GM18873 (cell line): ENCODE measurements at regions not wholly inside any gene's neighbourhood (a gene's known extent, or its start where the extent isn't known, plus 50 kb on each side); places are given as distances from the start of the nearest gene placed in this dataset.
"Not testable (repeated sequence)": the region's sequence is repeated elsewhere in the genome, so short reads cannot be mapped to it uniquely, and the experiment has no call there.

Experiments
- ATAC-seq: cut with Tn5 transposase; IDR thresholded peaks from one replicate; pipeline ENCODE4 v1.9.1; 2021; ENCODE audit warnings: mild to moderate bottlenecking, moderate library complexity, moderate number of reproducible peaks; ENCODE audit not compliant: unreplicated experiment, low FRiP score

GRCh38 chr3:177447938-177448337, 250.7 kb upstream of the TBL1XR1 start:
- ATAC-seq = no peak

GRCh38 chr3:177448987-177449359, 251.7 kb upstream of the TBL1XR1 start:
- peak; percentile 19 for ATAC-seq

GRCh38 chr3:177449360-177450006, 252.2 kb upstream of the TBL1XR1 start:
- ATAC-seq = peak; percentile 94

- ATAC-seq = no peak
These were observed 254.0 kb upstream of the TBL1XR1 start for GRCh38 chr3:177451301-177451750.

- no peak for ATAC-seq
These were observed 254.9 kb upstream of the TBL1XR1 start for GRCh38 chr3:177451864-177452830.

- no peak for ATAC-seq
These were observed 255.7 kb upstream of the TBL1XR1 start for GRCh38 chr3:177452831-177453450.

GRCh38 chr3:177453451-177453844, 256.2 kb upstream of the TBL1XR1 start:
- no peak for ATAC-seq

GRCh38 chr3:177457204-177457603, 259.9 kb upstream of the TBL1XR1 start:
- not testable (repeated sequence) for ATAC-seq

GRCh38 chr3:177459401-177459800, 262.1 kb upstream of the TBL1XR1 start:
- no peak for ATAC-seq

- ATAC-seq = no peak
These were observed 262.8 kb upstream of the TBL1XR1 start for GRCh38 chr3:177460047-177460446.

GRCh38 chr3:177461765-177462164, 264.5 kb upstream of the TBL1XR1 start:
- ATAC-seq = no peak

GRCh38 chr3:177463341-177463740, 266.1 kb upstream of the TBL1XR1 start:
- ATAC-seq = not testable (repeated sequence)

GRCh38 chr3:177463863-177464262, 266.6 kb upstream of the TBL1XR1 start:
- ATAC-seq = no peak

GRCh38 chr3:177464392-177465256, 267.3 kb upstream of the TBL1XR1 start:
- ATAC-seq = no peak

GRCh38 chr3:177465257-177465642, 268.0 kb upstream of the TBL1XR1 start:
- ATAC-seq = no peak

- no peak for ATAC-seq
These were observed 268.8 kb upstream of the TBL1XR1 start for GRCh38 chr3:177466074-177466473.

GRCh38 chr3:177466622-177467021, 269.3 kb upstream of the TBL1XR1 start:
- ATAC-seq = not testable (repeated sequence)

- no peak for ATAC-seq
These were observed 270.1 kb upstream of the TBL1XR1 start for GRCh38 chr3:177467247-177467985.

GRCh38 chr3:177468331-177468730, 271.0 kb upstream of the TBL1XR1 start:
- no peak for ATAC-seq

GRCh38 chr3:177468816-177469215, 271.5 kb upstream of the TBL1XR1 start:
- no peak for ATAC-seq
